ENCODE measurements at regions not wholly inside any gene's neighbourhood (a gene's known extent, or its start where the extent isn't known, plus 50 kb on each side); places are given as distances from the start of the nearest gene placed in this dataset.

DNA sequence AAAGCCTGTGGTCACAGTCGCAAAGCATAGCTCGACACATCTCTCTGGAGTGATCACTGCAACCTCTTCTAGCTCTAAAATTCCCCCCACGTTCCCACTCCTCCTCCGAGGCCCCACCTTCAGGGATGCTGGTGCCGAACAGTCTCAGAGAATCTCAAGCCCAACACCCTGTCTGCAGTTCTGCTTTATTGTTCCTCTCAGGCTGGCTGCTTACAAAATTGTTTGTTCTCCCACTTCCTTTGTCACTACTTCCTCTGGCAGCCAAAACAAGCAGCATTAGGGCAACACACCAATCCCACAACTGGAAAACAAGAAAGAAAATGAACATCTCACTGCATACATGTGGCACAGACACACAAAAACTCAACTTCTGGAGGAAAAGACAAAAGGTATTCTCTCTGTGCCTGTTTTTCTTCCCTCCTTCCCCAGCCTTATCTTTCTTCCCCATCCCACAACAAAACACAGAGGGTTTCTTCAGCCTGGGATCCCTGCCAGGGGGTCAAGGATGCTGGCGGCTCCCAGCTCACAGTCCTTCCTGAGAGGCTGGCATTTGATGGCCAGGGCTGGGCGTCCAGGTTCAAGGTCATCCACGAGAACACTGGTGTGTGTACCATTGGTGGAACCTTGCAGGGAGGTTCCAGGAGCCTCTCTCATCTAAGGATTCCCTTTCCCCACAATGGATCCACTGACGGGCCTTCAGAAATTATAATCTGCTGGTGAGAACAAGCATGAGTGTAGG, 108.4 kb downstream of the TMCO5A start:
- no peak overlapping the region for H3K27ac ChIP-seq
- H3K9me3 ChIP-seq (ENCODE audit: low read depth): no peaks in the 10 kb centered on the region
- H3K4me2 ChIP-seq: no peak overlapping the region
- H3K36me3 ChIP-seq (replicated peaks; ENCODE audit: insufficient read depth, low read depth): no peaks in the 10 kb centered on the region
- no peaks in the 10 kb centered on the region for H3K9me2 ChIP-seq (replicated peaks; ENCODE audit: insufficient read depth)
- no peak for DNase-seq (ENCODE audit: low spot score)
- H3K4me3 ChIP-seq: no peak overlapping the region
- no peaks in the 10 kb centered on the region for H4K20me1 ChIP-seq (ENCODE audit: insufficient read depth, poor library complexity, severe bottlenecking)
- peaks cover 3% of the 10 kb centered on the region for H3K4me1 ChIP-seq (ENCODE audit: insufficient read depth)
- TF ChIP-seq, protein P1, sequence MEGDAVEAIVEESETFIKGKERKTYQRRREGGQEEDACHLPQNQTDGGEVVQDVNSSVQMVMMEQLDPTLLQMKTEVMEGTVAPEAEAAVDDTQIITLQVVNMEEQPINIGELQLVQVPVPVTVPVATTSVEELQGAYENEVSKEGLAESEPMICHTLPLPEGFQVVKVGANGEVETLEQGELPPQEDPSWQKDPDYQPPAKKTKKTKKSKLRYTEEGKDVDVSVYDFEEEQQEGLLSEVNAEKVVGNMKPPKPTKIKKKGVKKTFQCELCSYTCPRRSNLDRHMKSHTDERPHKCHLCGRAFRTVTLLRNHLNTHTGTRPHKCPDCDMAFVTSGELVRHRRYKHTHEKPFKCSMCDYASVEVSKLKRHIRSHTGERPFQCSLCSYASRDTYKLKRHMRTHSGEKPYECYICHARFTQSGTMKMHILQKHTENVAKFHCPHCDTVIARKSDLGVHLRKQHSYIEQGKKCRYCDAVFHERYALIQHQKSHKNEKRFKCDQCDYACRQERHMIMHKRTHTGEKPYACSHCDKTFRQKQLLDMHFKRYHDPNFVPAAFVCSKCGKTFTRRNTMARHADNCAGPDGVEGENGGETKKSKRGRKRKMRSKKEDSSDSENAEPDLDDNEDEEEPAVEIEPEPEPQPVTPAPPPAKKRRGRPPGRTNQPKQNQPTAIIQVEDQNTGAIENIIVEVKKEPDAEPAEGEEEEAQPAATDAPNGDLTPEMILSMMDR (IDR thresholded peaks at IDR 0.05; ENCODE audit: poor library complexity): no peak
- TF ChIP-seq EZH2phosphoT487 (IDR thresholded peaks at IDR 0.05; ENCODE audit: low read depth, severe bottlenecking, unreplicated experiment): no peak
- TF ChIP-seq EZH2 (IDR thresholded peaks at IDR 0.05; ENCODE audit: borderline replicate concordance): no peak
- no peaks in the 10 kb centered on the region for H3K27me3 ChIP-seq
- no peak overlapping the region for H2AFZ ChIP-seq
- WGBS (ENCODE audit: low lambda C conversion rate, missing lambda C conversion rate): 64% methylated on average over 9 of the region's 9 CpGs
- no peaks in the 10 kb centered on the region for H3K79me2 ChIP-seq

DNA sequence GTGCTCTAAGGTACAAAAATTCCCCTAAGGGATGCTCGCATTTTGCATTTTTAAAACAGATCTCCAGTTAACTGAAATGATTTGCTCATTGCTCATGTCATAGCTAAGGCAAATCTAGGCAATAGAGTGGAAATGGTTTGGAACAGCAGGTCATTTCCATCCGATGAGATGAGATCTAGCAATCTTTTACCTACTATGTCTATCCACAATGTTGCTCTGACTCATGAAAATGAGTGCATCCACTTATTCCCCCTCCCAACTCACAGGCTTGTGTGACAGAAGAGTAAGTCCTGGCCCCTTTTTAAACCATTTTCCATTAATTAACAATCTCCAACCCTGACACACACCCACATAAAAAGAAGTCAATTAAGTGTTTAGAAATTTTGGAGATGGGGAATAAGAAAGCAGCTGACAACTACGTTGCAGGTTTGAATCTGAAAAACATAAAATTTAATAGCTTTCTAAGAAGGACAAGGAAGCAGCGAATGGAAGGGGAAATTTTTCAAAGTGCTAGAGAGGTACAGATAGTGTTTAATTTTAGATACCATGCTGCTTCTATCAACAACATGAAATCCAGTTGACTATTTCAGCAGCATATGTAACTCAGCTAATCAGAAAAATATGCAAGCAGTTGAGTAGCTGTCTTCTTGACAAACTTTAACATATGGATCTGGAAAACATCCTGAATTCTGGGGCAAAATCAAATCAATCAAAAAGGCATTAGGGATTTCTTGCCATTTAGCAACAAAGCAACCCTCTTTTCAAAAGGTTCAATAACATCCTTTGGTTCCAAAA, 112.0 kb downstream of the TMCO5A start:
- no peak overlapping the region for H2AFZ ChIP-seq
- H3K9me3 ChIP-seq (ENCODE audit: low read depth): no peaks in the 10 kb centered on the region
- WGBS (ENCODE audit: low lambda C conversion rate, missing lambda C conversion rate): 71% methylated on average over 4 of the region's 4 CpGs
- no peak for DNase-seq (ENCODE audit: low spot score)
- H3K27me3 ChIP-seq: no peaks in the 10 kb centered on the region
- H3K4me2 ChIP-seq: no peak overlapping the region
- no peaks in the 10 kb centered on the region for H3K9me2 ChIP-seq (replicated peaks; ENCODE audit: insufficient read depth)
- H3K79me2 ChIP-seq: no peaks in the 10 kb centered on the region
- H4K20me1 ChIP-seq (ENCODE audit: insufficient read depth, poor library complexity, severe bottlenecking): no peaks in the 10 kb centered on the region
- TF ChIP-seq, protein P1 (IDR thresholded peaks at IDR 0.05; ENCODE audit: poor library complexity): no peak
- no peak overlapping the region for H3K4me3 ChIP-seq
- H3K4me1 ChIP-seq (ENCODE audit: insufficient read depth): peaks cover 15% of the 10 kb centered on the region
- no peaks in the 10 kb centered on the region for H3K36me3 ChIP-seq (replicated peaks; ENCODE audit: insufficient read depth, low read depth)
- H3K27ac ChIP-seq: no peak overlapping the region

DNA sequence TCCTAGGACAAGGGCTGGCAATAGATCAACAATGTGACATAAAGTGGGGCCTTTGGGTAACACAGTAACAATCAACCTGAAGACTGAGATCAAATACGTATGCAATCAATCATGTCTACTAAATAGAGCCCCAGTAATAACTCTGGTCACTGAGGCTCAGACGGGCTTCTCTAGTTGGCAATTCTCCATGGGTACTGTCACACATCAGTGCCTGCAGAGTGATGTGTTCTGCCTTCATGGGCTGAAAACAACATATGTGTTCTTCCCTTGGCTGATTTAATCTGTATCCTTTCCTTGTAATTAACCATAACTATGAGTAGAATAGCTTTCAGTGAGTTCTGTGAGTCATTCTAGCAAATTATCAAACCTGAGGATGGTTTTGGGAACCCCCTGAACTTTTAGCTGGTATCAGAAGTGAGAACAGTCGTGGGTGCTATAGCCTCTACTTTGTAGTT, 113.6 kb downstream of the TMCO5A start:
- Histone ChIP-seq H3K4me2 (no peak overlapping the region), H3K36me3 (replicated peaks; ENCODE audit: insufficient read depth, low read depth) (no peaks in the 10 kb centered on the region), H3K79me2 (no peaks in the 10 kb centered on the region), H4K20me1 (ENCODE audit: insufficient read depth, poor library complexity, severe bottlenecking) (no peaks in the 10 kb centered on the region), H3K9me3 (ENCODE audit: low read depth) (no peaks in the 10 kb centered on the region), H3K27ac (no peak overlapping the region), H3K4me3 (no peak overlapping the region), H3K9me2 (replicated peaks; ENCODE audit: insufficient read depth) (no peaks in the 10 kb centered on the region), H2AFZ (no peak overlapping the region), H3K27me3 (no peaks in the 10 kb centered on the region), H3K4me1 (ENCODE audit: insufficient read depth) (peaks cover 11% of the 10 kb centered on the region)
- no peak for TF ChIP-seq EZH2phosphoT487 (IDR thresholded peaks at IDR 0.05; ENCODE audit: low read depth, severe bottlenecking, unreplicated experiment)
- no peak for TF ChIP-seq EZH2 (IDR thresholded peaks at IDR 0.05; ENCODE audit: borderline replicate concordance)
- TF ChIP-seq, protein P1 (IDR thresholded peaks at IDR 0.05; ENCODE audit: poor library complexity): no peak
- DNase-seq (ENCODE audit: low spot score): no peak
- WGBS (ENCODE audit: low lambda C conversion rate, missing lambda C conversion rate): 90% methylated on average over 3 of the region's 3 CpGs
